ENCODE measurements at regions not wholly inside any gene's neighbourhood (a gene's known extent, or its start where the extent isn't known, plus 50 kb on each side); places are given as distances from the start of the nearest gene placed in this dataset.
"Not testable (repeated sequence)": the region's sequence is repeated elsewhere in the genome, so short reads cannot be mapped to it uniquely, and the experiment has no call there.

DNA sequence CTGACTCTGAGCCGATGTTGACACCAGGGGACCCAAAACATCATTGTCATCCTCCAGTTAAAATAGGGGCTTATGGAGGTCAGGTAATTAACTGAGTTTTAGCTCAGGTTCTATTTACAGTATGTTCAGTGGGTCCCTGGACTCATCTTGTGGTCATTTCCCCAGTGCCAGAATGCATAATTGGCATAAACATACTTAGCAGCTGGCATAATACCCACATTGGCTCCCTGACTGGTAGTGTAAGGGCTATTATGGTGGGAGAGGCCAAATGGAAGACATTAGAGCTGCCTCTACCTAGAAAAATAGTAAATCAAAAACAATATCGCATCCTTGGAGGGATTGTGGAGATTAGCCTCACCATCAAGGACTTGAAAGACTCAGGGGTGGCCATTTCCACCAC is 350.9 kb downstream of the C12orf75 start:
- H3K4me3 ChIP-seq (replicated peaks in 1 of 2; ENCODE audit: low read depth in 2 of 2, low read length in 2 of 2), result no peak overlapping the region
- no peak for DNase-seq (ENCODE audit: low read depth in 2 of 2)
- TF ChIP-seq CTCF (IDR thresholded peaks at IDR 0.05; ENCODE audit: low read depth, low read length), result no peak

DNA sequence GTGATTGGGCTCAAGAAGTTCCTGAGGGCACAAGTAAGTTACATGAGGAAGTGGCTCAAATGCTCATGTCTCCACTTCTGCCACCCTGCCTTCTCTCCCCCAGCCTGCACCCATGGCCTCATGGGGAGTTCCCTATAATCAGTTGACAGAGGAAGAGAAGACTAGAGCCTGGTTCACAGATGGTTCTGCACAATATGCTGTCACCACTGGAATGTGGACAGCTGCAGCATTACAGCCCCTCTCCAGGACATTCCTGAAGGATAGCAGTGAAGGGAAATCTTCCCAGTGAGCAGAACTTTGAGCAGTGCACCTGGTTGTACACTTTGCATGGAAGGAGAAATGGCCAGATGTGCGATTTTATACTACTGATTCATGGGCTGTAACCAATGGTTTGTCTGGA is 352.3 kb downstream of the C12orf75 start:
- H3K4me3 ChIP-seq (replicated peaks in 1 of 2; ENCODE audit: low read depth in 2 of 2, low read length in 2 of 2), result not testable (repeated sequence)
- DNase-seq (ENCODE audit: low read depth in 2 of 2), result peak in 1 of 2 donors; percentile 9

DNA sequence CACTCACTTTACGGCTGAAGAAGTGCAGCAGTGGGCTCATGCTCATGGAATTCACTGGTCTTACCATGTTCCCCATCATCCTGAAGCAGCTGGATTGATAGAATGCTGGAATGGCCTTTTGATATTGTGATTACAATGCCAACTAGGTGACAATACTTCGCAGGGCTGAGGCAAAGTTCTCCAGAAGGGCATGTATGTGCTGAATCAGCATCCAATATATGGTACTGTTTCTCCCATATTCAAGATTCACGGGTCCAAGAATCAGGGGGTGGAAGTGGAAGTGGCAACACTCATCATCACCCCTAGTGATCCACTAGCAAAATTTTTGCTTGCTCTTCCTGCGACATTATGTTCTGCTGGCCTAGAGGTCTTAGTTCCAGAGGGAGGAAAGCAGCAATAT is 353.3 kb downstream of the C12orf75 start:
- not testable (repeated sequence) for DNase-seq (ENCODE audit: low read depth in 2 of 2); H3K4me3 ChIP-seq (replicated peaks in 1 of 2; ENCODE audit: low read depth in 2 of 2, low read length in 2 of 2)

DNA sequence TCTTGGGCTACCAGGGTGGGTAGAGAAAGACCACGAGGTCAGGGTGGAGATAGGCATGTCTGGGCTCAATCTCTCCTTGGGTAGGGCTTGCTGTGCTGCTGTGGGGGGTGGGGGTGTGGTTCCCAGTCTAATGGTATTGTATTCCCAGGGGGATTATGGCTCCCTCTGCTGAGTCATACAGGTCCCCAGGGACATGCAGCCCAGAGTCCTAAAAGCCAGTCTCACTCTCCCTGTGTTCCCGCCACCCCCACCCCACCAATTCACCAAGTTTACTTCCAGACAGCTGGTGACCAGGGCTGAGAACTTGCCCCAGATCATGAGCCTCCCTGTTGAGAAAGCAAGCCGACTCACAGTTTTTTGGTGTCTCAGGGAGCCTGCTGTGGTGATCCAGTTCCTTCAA is 367.6 kb downstream of the C12orf75 start:
- no peak overlapping the region for H3K4me3 ChIP-seq (replicated peaks in 1 of 2; ENCODE audit: low read depth in 2 of 2, low read length in 2 of 2)
- TF ChIP-seq CTCF (IDR thresholded peaks at IDR 0.05; ENCODE audit: low read depth, low read length), result no peak
- DNase-seq (ENCODE audit: low read depth in 2 of 2), result peak in 1 of 2 donors; percentile 4

DNA sequence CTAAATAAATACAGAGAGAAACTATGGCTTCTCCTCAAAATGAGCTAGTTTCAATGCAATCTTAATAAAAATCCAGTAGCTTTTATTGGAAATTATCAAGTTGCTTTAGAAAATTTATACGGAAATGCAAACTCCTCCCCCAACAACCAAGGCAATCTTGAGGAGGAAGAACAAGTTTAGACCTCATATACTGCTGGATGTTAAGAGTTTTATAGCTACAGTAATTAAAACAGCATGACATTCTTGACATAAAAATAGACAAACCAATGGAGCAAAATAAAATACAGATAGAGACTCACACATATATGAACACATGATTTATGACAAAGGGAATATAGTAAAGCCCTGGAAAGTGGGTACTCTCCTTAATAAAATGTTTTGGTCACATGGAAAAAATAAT is 368.7 kb downstream of the C12orf75 start:
- no peak overlapping the region for H3K4me3 ChIP-seq (replicated peaks in 1 of 2; ENCODE audit: low read depth in 2 of 2, low read length in 2 of 2)
- TF ChIP-seq CTCF (IDR thresholded peaks at IDR 0.05; ENCODE audit: low read depth, low read length), result no peak
- no peak for DNase-seq (ENCODE audit: low read depth in 2 of 2)

- no peak overlapping the region for H3K4me3 ChIP-seq (replicated peaks in 1 of 2; ENCODE audit: low read depth in 2 of 2, low read length in 2 of 2)
- DNase-seq (ENCODE audit: low read depth in 2 of 2), result no peak
- TF ChIP-seq CTCF (IDR thresholded peaks at IDR 0.05; ENCODE audit: low read depth, low read length), result no peak
Measured at GRCh38 chr12:105704787-105705186, 374.3 kb downstream of the C12orf75 start.

- no peak overlapping the region for H3K4me3 ChIP-seq (replicated peaks in 1 of 2; ENCODE audit: low read depth in 2 of 2, low read length in 2 of 2)
- TF ChIP-seq CTCF (IDR thresholded peaks at IDR 0.05; ENCODE audit: low read depth, low read length), result no peak
Measured at GRCh38 chr12:105705235-105705634, 374.7 kb downstream of the C12orf75 start.

GRCh38 chr12:105705765-105706164 is 375.3 kb downstream of the C12orf75 start:
- peak; percentile 79 for TF ChIP-seq CTCF (IDR thresholded peaks at IDR 0.05; ENCODE audit: low read depth, low read length)
- no peak overlapping the region for H3K4me3 ChIP-seq (replicated peaks in 1 of 2; ENCODE audit: low read depth in 2 of 2, low read length in 2 of 2)
- peak; percentile 81 to 82 for DNase-seq (ENCODE audit: low read depth in 2 of 2)

More at GRCh38 chr12:105705235-105705634, 374.7 kb downstream of the C12orf75 start:
- no peak for DNase-seq (ENCODE audit: low read depth in 2 of 2)
